GM21381 (cell line): ENCODE measurements at regions not wholly inside any gene's neighbourhood (a gene's known extent, or its start where the extent isn't known, plus 50 kb on each side); places are given as distances from the start of the nearest gene placed in this dataset.
"Not testable (repeated sequence)": the region's sequence is repeated elsewhere in the genome, so short reads cannot be mapped to it uniquely, and the experiment has no call there.

Experiments used
- ATAC-seq: cut with Tn5 transposase; IDR thresholded peaks from one replicate; pipeline ENCODE4 v1.9.1; 2021; ENCODE audit warnings: mild to moderate bottlenecking, moderate library complexity; ENCODE audit not compliant: unreplicated experiment

DNA sequence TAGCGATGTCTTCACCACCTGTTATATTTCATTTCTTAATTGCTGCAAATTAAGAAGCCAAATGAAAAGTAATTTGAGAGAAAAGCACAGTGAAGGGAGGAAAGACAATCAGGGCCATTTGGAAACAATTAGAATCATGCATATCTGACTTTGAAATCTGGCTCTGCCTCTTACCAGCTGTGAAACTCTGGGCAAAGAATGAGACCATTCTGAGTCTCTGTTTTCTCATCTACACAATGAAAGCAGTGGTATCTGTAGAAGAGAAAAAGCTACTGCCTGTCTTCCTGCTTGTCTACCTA, 334.5 kb upstream of the CYRIA start:
- no peak for ATAC-seq

DNA sequence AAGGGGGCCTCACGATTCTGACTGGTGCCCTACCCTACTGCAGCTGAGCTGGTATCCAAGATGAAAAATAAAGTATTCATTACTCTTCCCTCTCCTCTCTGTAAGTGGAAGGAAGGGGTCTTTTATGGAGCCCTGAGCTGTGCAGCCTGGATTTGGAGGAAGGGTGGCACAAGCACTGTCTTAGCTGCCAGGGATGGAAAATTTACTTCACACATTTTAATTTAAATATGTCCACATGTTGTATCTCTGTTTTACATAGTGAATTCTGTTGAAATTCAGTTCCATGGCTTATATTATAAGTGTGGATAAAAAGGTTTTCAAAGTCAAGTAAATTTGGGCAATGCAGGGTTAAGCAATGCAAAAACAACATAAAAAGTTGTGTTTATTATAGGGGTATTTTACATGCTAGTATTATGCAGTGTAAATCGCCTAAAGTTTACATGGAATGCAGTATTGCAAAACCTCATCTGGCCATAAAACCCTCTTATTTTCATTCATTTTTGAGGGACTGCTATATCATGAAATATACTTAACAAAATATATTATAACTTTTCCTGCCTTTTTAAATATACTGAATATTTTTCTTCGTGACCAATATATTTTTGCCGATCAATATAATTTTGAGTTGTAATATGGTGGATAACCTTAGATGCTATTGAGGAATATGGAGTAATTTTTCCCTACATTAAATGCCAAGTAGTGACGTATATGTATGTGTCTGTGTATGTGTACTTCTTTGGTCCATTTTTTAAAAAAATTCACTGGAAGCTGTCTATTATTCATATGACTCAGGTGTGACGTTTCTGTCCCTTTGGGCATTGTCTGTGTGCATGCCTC, 333.9 kb upstream of the CYRIA start:
- ATAC-seq = no peak

- ATAC-seq = no peak
Measured at GRCh38 chr2:16978301-16978700, 312.7 kb upstream of the CYRIA start.

DNA sequence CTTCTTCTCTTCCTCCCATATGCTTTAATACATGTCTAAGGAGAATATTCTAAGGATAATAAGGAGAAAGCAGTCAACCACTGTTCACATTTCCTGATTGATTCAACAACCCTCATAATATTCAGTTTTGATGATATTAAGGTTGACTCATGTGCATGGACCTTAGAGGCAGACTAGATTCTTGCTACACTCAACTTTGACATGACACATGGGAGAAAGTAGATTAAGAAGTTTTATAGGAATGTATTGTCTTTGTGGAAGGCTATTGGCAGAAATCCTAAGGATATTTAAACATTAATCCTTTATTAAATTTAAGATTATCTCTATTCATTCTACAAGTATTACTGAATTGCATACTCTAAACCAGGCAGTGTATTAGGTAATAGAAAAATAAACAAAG, 309.1 kb upstream of the CYRIA start:
- ATAC-seq = no peak

- ATAC-seq = no peak
Measured at GRCh38 chr2:16973586-16974286, 308.1 kb upstream of the CYRIA start.

GRCh38 chr2:16972276-16972675, 306.6 kb upstream of the CYRIA start:
- no peak for ATAC-seq

- no peak for ATAC-seq
Measured at GRCh38 chr2:16971722-16972234, 306.1 kb upstream of the CYRIA start.

- not testable (repeated sequence) for ATAC-seq
Measured at GRCh38 chr2:16970948-16971347, 305.3 kb upstream of the CYRIA start.

DNA sequence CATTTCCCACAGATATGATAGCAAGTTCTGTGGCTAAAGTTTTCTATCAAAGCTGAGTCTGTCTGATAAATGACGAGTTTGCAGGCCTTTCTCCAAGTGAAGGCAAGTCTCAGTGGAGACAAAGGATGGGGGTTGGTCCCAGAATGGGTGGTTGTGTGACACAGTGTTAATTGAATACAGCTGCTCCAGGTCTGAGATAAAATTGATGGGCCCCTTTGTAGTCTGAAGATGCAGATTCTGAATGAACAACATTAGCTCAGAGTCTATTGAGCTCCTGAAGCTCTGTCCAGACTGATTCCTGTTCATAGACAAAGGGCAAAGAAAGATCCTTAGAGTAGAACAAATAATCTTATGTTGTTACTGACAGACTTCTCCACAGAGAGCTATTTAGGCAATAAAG, 296.9 kb upstream of the CYRIA start:
- no peak for ATAC-seq

- no peak for ATAC-seq
Measured at GRCh38 chr2:16960579-16960978, 294.9 kb upstream of the CYRIA start.

GRCh38 chr2:16958266-16958665, 292.6 kb upstream of the CYRIA start:
- ATAC-seq = no peak

DNA sequence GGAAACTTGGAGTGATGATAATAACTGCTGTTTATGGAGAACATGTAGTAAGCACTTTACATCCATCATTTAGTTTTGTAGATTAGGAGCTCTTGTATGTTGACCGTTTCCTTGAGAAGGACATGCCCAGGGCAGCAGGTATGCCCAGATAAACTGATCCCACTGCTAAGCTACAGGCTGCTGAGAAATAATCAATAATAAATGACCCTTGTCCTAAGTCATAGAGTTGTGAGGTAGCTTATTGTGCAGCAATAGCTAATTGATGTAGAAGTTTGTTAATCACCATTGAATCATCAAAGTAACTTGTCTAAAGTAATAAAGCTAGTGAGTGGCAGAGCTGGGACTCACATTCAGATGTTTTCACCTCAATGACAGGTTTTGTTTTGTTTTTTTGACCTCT, 287.2 kb upstream of the CYRIA start:
- ATAC-seq = no peak

- no peak for ATAC-seq
Measured at GRCh38 chr2:16952368-16952767, 286.7 kb upstream of the CYRIA start.

DNA sequence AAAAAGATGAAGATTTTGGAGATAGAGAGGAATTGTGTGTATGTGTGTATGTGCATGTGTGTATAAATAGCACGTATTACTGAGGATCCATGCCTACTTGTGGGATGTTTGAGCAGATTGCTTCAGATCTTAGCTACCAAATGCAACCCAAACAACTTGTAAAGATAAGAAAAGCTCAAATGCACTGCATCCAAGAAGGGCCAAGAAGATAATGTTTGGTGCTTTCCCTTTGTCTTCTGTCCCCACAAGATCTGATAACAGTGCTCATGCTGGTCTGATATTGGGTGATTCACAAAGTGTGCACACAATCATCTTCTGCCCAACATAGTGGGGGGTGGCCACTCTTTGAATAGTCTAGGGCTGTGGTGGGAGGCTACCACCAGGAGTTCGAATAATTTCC, 284.8 kb upstream of the CYRIA start:
- no peak for ATAC-seq

GRCh38 chr2:16948710-16949109, 283.1 kb upstream of the CYRIA start:
- no peak for ATAC-seq

GRCh38 chr2:16948053-16948452, 282.4 kb upstream of the CYRIA start:
- no peak for ATAC-seq

- ATAC-seq = no peak
Measured at GRCh38 chr2:16943279-16943958, 277.8 kb upstream of the CYRIA start.

DNA sequence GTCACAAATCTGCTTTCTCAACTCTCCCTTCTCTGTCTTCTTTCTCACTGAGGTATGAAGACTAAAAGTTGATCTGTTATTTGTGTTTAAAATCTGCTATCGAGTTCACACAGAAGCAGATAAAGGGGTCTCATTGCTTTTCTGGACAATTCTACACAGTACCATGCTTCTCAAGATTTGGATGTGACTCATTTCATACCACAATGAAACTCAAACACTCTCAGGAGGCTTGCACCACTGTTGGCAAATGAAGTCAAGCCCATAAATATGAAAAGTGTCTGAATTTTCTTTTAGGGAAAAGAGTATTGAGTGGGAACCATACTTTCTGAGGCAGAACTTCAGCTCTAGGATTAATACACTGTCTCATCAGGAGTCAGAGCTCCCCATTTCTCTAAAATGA, 274.6 kb upstream of the CYRIA start:
- ATAC-seq = no peak

- no peak for ATAC-seq
Measured at GRCh38 chr2:16939771-16940170, 274.1 kb upstream of the CYRIA start.

GRCh38 chr2:16933355-16933754, 267.7 kb upstream of the CYRIA start:
- ATAC-seq = no peak

DNA sequence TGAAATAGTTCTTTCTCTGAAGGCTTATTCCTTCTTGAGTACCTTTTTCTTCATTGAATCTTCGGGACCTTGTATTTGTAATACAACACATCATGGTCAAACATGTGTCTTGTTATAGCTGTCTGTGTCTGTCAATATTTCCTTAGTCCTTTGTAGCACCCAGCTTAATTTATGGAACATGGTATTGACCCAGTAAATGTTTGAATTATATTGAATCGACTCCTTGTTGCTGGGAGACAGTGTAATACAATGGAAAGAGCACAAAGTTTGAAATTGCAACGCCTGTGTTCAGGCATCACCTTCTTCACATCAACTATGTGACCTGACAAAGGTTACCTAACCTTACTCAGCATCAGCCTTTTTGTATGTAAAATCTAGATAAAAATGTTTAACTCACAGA, 267.2 kb upstream of the CYRIA start:
- ATAC-seq = no peak

DNA sequence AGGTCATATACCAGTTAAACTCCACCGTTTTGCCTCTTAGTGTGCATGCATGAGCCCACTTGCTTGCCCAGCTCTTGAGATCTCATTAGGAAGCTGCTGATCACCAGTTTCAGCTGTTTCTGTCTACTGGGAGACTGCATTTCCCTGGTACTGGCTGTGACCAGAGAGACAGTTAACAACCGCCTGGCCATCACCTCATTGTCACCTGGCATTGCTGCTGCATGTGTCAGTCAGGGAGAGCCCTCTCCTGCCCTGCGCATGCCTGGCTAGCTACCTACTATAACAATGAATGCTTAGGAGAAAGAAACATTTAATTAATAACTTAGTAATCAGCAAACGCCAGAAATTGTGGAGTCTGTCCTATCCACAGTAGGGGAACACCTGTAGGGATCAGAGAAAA, 265.8 kb upstream of the CYRIA start:
- ATAC-seq = no peak
